ENCODE measurements at regions not wholly inside any gene's neighbourhood (a gene's known extent, or its start where the extent isn't known, plus 50 kb on each side); places are given as distances from the start of the nearest gene placed in this dataset.

DNA sequence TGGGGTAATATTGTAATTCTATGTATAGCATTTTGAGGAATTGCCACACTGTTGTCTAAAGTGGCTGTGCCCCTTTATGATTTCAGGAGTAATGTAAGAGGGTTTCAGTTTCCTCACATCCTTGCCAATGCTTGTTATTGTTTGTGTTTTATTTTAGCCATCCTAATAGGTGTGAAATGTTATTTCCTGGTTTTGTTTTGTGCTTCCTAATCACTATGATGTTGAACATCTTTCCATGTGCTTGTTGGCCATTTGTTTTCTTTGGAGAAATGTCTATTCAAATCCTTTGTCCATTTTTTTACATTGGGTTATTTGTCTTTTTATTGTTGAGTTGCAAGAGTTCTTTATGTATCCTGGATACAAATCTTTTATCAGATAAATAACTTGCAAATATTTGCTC lies 97.3 kb upstream of the MLIP start:
- TF ChIP-seq, protein P1, sequence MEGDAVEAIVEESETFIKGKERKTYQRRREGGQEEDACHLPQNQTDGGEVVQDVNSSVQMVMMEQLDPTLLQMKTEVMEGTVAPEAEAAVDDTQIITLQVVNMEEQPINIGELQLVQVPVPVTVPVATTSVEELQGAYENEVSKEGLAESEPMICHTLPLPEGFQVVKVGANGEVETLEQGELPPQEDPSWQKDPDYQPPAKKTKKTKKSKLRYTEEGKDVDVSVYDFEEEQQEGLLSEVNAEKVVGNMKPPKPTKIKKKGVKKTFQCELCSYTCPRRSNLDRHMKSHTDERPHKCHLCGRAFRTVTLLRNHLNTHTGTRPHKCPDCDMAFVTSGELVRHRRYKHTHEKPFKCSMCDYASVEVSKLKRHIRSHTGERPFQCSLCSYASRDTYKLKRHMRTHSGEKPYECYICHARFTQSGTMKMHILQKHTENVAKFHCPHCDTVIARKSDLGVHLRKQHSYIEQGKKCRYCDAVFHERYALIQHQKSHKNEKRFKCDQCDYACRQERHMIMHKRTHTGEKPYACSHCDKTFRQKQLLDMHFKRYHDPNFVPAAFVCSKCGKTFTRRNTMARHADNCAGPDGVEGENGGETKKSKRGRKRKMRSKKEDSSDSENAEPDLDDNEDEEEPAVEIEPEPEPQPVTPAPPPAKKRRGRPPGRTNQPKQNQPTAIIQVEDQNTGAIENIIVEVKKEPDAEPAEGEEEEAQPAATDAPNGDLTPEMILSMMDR (IDR thresholded peaks at IDR 0.05; ENCODE audit: insufficient read depth, low read depth, low read length) = no peak
- TF ChIP-seq EZH2 (IDR thresholded peaks at IDR 0.05; ENCODE audit: insufficient read depth, low read length) = no peak

Data from astrocyte (in vitro differentiated cells and primary cell).